ENCODE measurements at regions not wholly inside any gene's neighbourhood (a gene's known extent, or its start where the extent isn't known, plus 50 kb on each side); places are given as distances from the start of the nearest gene placed in this dataset.

GRCh38 chr11:106479646-106480045, 402.2 kb downstream of the AASDHPPT start:
- TF ChIP-seq ZNF639 (tag by site-specific recombination; IDR thresholded peaks at IDR 0.05) = no peak
- no peak for TF ChIP-seq PBX3 (CRISPR knock-in tag; IDR thresholded peaks at IDR 0.05)
- TF ChIP-seq ZBTB1 (tag by site-specific recombination; IDR thresholded peaks at IDR 0.05) = no peak
- no peak for TF ChIP-seq CTCF (tag by site-specific recombination; IDR thresholded peaks at IDR 0.05)
- no peak for TF ChIP-seq ZNF776 (tag by site-specific recombination; IDR thresholded peaks at IDR 0.05; ENCODE audit: borderline replicate concordance)
- TF ChIP-seq ZNF280D (tag by site-specific recombination; IDR thresholded peaks at IDR 0.05) = no peak
- TF ChIP-seq ZNF366 (tag by site-specific recombination; conservative IDR thresholded peaks at IDR 0.05) = no peak
- TF ChIP-seq ZNF148 (tag by site-specific recombination; IDR thresholded peaks at IDR 0.05; ENCODE audit: borderline replicate concordance) = no peak
- no peak for TF ChIP-seq ZNF114 (tag by site-specific recombination; IDR thresholded peaks at IDR 0.05)
- no peak for TF ChIP-seq ZNF548 (tag by site-specific recombination; IDR thresholded peaks at IDR 0.05)
- TF ChIP-seq ZNF768 (tag by site-specific recombination; IDR thresholded peaks at IDR 0.05) = no peak
- TF ChIP-seq ZNF274 (IDR thresholded peaks at IDR 0.05; ENCODE audit: low read length) = no peak
- no peak for TF ChIP-seq ZNF274 (tag by site-specific recombination; IDR thresholded peaks at IDR 0.05; ENCODE audit: borderline replicate concordance)

Measured in HEK293 (cell line).